GM21619 (cell line): ENCODE measurements at regions not wholly inside any gene's neighbourhood (a gene's known extent, or its start where the extent isn't known, plus 50 kb on each side); places are given as distances from the start of the nearest gene placed in this dataset.

Source experiments
- ATAC-seq: cut with Tn5 transposase; IDR thresholded peaks from one replicate; pipeline ENCODE4 v1.9.1; 2021; ENCODE audit not compliant: unreplicated experiment

DNA sequence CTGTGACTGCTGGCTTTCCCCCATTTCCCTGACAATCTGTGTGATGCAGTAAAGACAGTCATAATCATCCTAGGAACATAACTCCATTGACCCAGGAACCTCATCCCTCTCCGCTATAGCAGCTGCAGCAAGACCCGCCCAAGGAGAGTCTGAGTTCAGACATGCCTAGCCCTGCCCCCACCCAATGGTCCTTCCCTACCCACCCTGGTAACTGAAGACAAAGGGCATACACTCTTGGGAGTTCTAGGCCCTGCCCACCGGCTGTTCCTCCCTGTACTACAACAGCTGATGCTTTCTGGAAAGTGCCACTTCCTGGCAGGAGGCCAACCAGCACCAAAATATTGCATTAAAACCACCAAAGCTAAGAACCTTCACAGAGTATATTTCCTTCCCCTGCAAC lies 1035.6 kb downstream of the C4orf33 start:
- no peak for ATAC-seq

DNA sequence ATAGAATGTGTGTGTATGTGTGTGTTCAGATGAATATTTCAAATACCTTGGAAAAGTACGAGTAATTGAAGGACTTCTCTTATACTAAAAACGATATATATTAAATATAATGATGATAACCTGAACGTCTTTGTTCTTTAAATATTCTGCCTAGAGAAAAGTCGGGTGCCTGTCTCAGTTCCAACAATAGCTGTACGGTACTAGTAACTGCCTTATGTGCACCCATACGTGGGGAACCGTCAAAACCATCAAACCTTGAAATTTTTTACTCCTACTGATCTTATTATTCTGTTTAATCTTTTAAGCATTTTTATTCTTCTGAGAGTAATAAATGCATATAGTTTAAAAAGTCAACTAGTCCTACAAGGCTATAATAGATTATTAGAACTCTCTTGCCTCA lies 1045.7 kb downstream of the C4orf33 start:
- no peak for ATAC-seq

DNA sequence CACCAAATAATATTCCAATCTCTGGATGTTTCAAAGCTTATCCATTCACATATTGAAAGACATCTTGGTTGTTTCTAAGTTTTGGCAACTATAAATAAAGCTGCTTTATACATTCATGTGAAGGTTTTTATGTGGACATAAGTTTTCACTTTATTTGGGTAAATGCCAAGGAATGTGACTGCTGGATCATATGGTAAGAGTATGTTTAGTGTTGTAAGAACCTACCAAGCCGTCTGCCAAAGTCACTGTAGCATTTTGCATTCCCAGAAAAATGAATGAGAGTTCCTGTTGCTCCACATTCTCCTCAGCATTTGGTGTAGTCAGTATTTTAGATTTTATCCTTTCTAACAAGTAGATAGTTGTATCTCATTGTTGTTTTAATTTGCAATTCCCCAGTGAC lies 1047.7 kb downstream of the C4orf33 start:
- no peak for ATAC-seq

DNA sequence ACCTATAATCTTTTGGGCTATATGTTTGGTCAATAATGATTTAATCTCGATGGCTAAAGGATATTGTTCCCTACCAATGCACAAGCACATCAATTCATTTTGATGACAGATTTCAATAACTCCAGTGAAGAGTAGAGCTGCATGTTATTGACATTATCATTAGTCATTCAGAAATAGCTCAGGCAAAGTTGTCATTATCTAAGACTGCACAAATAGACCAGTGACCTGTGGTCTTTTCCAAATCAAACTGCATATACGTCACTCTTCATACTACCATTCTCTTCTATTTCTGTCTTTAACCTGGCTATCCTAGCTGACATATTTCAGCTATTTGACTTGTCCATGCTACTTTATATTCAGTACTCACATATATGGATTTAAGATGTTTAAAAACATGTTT lies 1050.8 kb downstream of the C4orf33 start:
- ATAC-seq, result no peak

DNA sequence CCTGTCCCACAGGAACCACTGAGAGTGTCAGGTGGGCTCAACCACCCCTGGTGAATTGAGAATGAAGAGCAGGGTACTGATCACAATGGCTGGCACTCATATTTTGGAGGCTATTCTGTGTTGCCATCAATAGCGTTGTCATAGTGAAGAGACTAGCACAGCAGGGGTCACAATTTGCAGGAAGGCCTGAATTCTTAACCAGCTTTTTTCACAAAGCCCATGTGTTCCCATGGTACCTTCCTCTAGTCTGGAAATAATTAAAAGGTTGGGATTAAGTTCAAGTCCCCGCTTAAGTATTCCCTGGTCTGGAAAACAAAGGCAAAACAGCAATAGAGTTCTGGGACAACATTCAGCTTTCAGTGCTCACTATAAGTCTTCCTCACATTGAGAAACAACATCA lies 1051.7 kb downstream of the C4orf33 start:
- no peak for ATAC-seq

DNA sequence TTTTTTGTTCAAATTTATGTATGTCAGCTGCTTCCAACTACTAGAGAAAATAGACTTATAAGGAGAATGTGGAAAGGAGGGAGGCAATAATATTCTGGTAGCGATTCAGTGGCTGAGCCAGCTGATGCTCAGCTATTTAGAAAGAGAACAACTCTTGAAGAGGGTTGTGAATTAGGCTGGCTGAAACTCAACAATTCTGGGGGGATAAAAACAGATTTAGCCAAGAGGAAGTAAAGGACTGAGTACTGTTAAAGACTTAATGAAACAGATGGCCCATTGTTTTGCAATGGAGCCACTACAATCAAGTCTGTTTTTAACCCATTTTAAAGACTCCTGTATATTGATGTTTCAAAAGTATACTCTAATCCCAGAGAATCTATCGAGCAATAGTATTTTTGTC lies 1058.9 kb downstream of the C4orf33 start:
- no peak for ATAC-seq

DNA sequence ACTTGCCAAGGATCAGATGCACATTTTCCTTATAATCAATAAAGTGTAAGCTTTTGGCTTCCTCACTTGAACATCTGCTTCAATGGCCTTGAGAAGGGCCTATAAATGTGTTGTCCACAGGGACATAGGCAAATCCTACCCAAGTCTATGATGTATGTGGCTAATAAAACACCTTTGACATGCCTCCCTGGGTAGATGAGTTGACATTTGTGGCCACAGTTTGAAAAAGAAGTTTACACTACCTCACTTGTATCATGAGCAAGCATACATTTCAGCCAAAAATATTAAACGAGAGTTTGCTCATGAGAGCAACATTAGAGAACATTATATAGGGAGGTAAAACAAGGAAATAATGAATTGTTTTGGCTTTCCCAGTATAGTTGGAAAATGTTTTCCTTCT lies 1067.7 kb downstream of the C4orf33 start:
- ATAC-seq, result no peak

DNA sequence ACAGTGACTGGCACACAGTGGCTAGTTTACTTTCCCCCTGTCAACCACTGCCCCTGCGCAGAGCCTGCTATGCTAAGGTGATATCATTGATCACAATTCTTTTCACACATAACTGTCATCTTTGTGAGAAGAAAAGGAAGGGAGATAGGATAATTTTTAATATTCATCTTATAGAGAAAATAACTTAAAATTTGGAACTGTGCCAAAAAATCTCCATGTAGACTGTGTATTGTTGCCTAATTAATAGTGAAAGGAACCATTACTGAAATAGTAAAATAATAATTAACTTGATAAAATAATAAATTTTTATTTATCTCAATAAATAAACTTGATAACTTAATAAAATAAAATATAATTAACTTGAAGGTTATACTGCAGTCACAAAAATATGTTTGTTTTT lies 1069.4 kb downstream of the C4orf33 start:
- no peak for ATAC-seq

DNA sequence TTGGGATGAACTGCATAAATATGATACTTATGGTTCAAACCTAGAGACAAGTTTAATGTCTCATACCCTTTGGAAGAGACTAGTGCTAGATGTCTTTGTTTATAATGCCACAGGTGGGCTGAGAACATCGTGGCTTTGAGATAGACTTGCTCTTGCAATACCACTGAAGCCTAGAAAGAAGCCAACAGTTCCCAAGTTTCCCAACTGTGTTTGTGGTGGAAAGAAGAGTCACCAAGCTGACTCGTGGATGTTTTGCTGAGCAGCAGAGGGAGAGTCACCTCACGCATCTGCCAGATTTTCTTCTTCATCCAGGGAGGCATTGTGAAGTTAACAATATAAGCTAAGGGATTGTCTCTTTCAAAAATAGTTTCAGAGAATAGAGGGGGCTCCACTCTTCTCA lies 1076.2 kb downstream of the C4orf33 start:
- no peak for ATAC-seq

DNA sequence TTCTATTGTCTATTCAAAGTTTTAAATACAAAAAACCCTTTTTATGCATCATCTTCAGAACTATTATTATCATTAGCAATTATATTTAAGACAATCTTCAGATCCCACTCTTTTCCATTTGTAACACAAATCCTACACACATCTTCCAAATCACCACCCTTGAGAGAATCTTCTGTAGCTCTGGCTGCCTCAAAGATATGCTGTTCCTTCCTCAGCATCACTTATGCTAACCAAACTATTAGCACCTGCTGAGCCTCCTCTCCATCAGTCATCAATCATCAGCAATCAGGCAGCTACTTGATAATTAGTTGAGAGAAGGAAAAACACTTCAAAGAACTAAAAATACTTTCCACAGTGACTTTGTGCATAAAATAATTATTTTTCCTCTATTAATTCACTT lies 1082.2 kb downstream of the C4orf33 start:
- ATAC-seq, result no peak

DNA sequence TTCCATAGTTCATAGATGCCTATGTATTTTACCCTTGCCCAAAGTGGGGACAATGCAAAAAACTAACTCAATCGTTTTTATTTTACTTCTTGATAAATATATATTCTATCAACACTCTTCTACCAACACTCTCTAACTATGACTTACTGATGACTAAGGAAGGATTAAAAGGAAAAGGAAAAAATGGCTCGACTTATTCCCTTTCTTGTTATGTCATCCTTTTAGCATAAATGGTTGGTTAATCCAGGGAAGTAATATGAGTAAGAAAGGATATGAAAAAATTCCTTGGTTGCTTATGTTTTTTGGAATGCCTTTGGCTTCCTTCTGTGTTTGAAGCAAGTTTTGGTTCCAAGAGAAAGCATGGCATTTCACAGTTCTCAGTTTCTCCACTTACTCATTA lies 1087.1 kb downstream of the C4orf33 start:
- ATAC-seq, result no peak

DNA sequence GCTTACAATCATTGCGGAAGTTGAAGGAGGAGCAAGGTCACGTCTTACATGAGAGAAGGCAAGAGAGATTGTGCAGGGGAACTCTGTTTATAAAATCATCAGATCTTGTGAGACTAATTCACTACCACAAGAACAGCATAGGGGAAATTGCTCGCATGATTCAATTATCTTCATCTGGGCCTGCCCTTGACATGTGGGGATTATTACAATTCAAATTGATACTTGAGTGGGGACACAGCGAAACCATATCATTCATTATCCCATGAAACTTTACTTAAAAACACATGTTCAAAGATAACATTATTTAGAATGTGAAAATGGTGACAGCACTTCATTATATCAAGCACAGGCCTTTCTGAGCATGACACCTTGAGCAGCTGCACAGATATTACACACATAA lies 1087.8 kb downstream of the C4orf33 start:
- ATAC-seq, result no peak

DNA sequence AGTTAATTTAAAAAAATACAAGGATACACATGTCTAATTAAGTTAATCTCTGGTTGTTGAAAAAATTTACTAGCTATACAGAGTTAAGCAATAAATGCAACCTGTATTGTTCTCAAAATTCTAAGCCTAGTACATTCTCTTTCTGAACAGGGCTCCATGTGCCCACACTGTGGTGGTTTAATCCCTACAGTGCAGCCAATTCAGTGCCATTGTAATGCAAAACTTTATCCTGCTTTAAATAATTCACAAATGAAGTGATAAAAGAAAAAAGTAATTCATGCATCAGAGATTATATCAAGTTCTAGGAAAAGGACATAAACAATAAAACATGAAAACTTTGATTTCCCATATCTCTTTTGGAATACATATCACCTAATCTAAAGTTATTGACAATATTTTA lies 1089.2 kb downstream of the C4orf33 start:
- no peak for ATAC-seq

DNA sequence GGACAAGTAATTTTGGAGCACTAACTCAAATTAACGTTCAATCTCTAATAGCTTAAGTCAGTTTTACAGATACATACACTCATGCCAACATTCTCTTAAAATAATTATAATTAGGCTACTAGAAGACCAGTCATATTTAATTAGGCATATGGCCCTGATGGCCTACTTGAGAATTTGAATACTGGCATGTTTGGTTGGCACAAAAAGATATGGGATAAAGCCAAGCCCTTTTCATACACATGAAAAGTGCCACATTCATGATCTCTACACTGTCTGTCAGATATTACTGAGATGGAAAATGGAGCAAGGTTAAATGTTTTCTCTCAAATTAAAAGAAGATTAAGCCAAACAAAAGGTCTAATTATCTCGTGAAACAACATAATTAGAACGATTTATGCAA lies 1091.0 kb downstream of the C4orf33 start:
- no peak for ATAC-seq

DNA sequence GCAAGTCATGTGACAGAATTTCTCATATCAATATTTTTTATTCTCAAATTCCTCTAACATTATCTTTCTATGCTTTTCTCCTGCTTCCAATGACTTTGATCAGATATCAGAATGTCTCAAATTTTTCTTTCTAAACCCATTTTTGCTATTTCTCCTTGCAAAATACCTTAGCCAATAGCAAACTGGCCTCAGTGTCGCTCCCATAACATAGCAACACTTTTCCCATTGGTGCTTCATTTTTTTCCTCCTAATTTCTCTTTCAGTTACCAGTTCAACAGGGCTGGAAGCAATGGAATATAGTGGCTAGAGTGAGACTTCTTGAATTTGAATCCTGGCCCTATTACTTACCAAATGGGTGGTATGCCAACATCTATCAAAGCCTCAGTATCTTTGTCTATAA lies 1091.6 kb downstream of the C4orf33 start:
- no peak for ATAC-seq

DNA sequence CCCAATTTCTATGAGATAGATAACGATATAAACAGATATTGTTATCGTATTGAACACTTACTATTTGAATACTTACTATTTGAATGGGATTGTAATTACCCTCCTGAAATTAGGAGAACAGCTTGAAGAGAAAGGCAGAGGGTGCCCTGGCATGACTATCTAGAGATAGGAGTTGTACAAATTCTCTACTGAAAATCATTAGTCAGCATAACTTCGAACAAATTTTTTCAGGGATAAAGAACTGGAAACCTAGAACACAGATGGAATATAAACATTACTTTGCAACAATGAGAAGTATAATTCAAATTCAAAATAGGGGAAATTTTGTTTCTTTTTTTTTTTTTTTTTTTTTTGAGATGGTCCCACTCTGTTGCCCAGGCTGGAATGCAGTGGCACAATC lies 1096.8 kb downstream of the C4orf33 start:
- ATAC-seq, result no peak

DNA sequence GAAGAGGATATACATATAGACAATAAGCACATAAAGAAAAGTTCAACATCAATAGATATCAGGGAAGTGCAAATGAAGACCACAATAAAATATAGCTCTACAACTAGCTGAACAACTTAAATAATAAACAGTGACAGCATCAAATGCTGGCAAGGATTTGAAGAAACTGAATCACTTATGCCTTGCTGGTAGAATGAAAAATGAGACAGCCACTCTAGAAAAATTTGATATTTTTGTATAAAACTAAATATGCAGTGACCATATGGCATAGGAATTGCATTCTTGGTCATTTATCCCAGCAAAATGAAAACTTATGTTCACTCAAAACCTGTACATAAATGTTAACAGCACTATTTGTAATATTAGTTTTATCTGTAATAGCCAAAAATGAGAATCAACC lies 1102.0 kb downstream of the C4orf33 start:
- no peak for ATAC-seq

DNA sequence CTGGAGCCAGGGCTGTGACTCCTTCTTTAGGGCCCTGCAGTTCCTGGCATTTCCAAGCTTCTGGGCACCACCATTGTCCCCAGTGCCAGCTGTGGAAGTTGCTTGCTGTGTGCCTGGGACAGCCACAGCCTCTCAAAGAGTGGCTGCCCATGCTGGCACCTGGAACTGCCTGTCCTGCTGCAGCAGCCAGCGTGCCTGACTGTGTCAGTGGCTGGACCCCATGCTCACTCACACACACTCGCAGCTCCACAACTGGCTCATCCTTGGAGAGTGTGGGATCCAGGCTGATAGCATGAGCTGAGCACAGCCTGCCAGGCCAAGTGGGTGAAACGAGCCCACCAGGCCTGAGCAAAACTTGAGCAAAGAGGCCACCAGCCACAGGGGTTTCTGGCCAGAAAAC lies 1107.6 kb downstream of the C4orf33 start:
- ATAC-seq, result no peak

DNA sequence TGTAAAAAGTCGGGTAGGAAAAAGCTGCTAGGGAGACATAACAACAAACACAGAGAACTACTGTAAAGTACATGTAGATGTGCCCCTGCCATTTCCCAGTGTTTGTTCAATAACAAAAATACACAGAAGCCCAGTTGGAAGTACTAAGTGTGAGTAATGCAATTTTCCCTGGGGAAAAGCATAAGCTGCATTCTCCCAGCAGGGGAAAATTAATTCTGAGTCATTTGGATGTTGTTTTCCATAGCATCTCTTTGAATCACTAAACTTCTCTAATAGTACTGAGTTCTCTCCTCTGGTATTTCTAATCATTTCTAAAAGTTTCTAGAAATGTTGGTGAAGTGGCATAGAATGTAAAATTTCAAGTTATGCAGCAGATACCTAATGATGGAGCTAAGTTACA lies 1114.9 kb downstream of the C4orf33 start:
- no peak for ATAC-seq

DNA sequence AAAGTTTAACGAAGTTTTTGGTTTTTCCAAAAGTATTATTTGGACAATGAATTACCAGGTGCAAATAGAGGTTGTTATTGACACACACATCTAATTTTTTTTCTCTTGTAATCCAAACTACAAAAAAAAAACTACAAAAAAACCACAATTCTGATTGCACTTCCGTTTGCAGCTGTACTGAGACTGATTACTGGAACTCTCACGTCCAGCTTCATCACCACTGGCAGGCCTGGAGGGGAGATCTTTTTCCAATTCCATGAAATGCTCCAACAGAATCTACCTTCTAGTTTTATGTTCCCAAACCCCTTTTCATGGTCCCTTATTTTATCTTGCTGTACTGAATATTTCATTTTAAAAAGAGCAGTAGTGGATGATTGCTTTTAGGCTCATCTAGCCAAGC lies 1118.3 kb downstream of the C4orf33 start:
- ATAC-seq, result no peak

DNA sequence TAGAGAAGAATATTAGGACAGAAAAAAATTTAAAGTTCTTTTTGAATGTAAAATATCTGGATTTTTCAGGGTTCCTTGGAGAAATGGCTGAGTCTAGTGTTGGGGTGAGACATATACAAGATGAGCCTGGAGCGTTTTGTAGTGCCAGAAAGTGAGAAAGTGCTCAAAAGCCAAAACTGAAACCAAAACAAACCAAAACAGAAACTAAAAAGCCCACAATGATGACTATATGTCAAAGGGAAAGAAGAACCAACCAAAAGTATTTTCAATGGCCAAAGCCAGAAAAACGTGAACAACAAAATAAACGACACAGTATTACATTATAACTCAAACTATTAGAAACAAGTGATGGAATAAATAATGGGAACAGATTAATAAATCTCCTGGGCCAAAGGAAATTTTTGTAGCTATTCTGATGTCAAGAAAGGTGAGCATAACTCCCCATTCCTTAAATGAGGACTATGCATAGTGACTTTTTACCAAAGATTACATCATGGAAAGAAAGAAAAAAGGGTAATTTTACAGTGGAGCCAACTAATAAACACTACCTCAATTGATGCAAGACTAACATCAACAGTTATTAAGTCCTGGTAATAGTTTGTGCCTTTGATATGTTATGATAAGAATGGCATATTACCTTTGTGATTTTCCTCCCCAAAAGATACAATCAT lies 1137.6 kb downstream of the C4orf33 start:
- peak; percentile 100 for ATAC-seq

DNA sequence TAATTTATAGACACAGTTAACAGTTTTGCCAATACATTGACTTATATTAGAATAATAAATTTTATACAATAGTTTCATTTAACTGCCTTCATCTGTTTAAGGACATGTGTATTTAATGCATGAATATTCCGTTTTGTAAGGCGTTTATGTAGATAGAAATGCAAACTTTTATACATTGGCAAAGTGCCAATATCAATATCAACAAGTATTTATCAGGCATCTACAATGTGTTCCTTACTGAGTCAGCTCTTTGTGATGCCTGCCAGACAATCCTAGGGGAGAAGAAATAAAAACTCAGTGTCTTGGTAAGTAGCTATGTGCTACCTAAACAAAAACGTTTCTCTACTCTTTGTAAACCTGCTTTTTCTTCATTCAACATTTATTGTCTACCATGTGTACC lies 1142.2 kb downstream of the C4orf33 start:
- no peak for ATAC-seq

DNA sequence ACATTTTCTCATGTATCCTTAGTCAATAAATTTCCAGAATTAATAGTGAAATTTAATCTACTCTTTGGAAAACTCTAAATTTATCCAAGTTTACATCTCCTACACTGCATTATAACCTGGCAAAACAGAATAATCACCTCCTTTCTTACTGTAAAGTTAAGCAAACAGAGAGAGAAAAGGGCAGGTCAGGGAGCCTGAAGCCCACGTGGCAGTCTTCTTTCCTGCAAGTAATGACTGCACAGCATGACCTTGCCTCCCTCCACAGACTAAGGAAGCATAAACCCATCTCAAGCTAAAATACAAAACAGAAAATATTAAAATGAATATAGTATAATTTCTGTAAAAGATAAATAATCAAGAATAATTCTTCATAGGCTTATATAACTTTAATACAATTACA lies 1153.0 kb downstream of the C4orf33 start:
- no peak for ATAC-seq

DNA sequence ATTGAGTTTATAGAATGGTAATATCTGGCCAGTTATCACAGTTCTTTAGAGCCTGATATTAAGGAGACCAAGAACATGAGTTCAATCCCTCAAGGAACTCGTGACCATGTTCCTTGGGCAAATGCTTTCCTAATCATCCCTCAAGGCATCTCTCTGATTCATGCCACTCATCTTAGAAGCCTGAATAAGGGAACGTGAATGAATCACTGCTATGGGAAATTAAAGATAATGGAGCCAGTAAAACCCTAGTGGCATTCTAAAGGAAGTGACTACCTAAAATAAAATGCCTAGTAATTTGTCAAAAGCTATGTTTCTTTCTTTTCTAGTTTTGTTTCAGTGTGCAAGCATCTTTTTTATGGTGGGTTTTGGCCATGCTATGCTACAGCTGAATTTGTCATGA lies 1161.3 kb downstream of the C4orf33 start:
- ATAC-seq, result no peak
